HG03520 (cell line): ENCODE measurements at regions not wholly inside any gene's neighbourhood (a gene's known extent, or its start where the extent isn't known, plus 50 kb on each side); places are given as distances from the start of the nearest gene placed in this dataset.

Experiments
- ATAC-seq: cut with Tn5 transposase; IDR thresholded peaks from one replicate; pipeline ENCODE4 v1.9.1; 2021; ENCODE audit warnings: mild to moderate bottlenecking, moderate library complexity; ENCODE audit not compliant: unreplicated experiment

GRCh38 chr21:35663856-35664606, 396.3 kb downstream of the SETD4 start:
- ATAC-seq: no peak

GRCh38 chr21:35658242-35658641, 402.1 kb downstream of the SETD4 start:
- no peak for ATAC-seq

- ATAC-seq: no peak
These were observed 407.5 kb downstream of the SETD4 start for GRCh38 chr21:35652872-35653271.

DNA sequence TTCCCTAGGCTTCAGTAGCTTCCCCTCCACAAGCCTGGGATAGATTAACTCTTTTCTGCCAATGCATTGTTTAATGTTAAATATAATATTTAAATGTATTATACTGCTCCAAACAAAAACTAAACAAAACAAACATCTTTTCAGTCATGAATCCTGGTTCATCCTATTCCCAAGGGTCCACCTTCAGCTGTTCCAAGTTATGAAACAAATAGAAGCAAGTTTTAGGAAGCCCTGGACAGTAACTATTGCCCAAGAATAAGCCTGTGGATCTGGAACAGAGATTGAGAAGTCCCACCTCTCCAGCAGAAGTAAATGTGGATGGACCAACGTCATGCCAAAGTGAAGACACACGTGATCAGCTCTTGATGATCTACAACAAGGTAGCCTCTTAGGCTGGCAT, 408.1 kb downstream of the SETD4 start:
- ATAC-seq: no peak

- ATAC-seq: no peak
These were observed 409.1 kb downstream of the SETD4 start for GRCh38 chr21:35651196-35651595.

DNA sequence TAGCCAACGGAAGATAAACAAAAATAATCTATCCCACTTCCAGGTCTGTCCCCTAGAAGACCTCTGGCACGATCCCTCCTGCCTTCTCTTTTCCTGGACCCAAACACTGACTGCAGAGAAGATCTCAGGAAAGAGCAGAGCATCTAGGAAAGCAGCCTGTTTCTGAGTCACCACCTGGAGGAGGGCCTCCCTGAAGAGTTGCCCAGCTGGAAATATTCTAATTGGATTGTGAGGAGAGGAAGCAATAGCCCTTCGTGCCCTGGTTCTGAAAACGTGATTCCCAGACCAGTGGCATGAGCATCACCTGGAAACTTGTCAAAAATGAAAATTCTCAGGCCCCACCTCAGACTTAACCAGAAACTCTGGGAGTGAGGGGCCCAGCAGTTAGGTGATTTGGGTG, 411.1 kb downstream of the SETD4 start:
- no peak for ATAC-seq

DNA sequence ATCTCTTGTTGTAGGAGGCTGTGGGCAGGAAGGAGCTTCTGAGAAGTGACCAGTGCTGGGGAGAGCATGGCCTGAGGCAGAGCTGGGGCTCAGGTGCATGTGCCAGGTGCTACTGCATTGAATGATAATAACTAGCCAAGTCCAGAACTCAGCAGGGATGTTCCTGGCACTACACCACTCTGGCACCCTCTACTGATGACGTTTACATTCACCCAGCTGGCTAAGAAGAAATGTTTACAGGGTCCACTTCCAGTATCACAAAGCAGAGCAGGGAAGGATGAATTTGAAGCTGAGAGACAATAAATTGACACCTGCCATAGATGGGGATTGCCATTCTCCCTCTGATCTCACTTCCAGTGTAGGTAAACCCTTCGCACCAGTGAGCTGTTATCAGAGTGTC, 411.8 kb downstream of the SETD4 start:
- ATAC-seq: no peak

GRCh38 chr21:35646606-35647005, 413.7 kb downstream of the SETD4 start:
- no peak for ATAC-seq

DNA sequence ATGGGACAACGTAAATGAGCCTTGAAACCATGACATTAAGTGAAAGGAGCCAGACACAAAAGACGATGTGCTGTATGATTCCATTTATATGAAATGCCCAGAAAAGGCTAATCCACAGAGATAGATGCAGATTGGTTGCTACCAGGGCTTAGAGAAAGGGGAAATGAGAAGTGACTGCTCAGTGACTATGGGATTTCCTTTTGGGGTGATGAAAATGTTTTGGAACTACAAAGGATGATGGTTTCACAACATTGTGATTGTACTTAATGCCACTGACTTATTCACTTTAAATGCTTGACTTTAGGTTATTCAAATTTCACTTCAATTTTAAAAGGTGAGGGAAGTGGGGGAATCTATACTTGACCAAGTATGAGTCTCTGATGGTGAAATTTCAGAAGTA, 414.3 kb downstream of the SETD4 start:
- ATAC-seq: no peak

GRCh38 chr21:35644523-35644922, 415.8 kb downstream of the SETD4 start:
- no peak for ATAC-seq

DNA sequence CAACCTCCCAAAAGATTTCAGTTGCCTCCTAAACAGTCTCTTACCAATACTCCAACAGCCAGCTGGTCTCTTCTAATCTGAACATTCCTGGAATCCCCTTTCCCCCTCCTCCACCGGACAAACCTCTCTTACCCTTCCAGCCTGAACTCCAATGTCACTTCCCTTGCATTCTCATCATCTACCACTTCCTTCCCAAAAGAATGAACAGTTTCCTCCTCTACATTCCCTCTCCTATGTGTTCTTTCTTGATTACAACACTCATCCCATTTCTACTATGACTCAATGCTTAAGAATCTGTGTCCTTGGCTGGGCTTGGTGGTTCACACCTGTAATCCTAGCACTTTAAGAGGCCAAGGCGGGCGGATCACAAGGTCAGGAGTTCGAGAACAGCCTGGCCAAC, 417.1 kb downstream of the SETD4 start:
- ATAC-seq: no peak

- no peak for ATAC-seq
These were observed 418.9 kb downstream of the SETD4 start for GRCh38 chr21:35641271-35642016.

DNA sequence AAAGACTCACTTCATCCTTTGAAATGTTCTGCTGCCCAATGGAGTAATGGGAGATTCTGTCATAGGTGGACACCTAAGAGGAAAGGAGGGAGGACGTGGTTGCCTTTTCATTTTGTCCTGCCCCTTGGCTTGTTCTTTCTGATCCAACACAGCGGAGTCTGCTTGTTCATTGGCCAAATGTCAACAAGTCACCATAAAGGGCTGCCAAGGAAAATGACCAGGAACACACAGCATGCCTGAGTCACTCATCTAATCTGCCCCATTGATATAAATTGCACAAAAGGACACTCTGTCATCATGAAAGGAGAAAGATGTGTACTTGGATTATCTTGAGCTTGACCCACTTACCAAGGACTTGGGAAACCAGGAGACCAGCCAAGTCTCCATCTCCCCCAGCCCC, 422.9 kb downstream of the SETD4 start:
- no peak for ATAC-seq

DNA sequence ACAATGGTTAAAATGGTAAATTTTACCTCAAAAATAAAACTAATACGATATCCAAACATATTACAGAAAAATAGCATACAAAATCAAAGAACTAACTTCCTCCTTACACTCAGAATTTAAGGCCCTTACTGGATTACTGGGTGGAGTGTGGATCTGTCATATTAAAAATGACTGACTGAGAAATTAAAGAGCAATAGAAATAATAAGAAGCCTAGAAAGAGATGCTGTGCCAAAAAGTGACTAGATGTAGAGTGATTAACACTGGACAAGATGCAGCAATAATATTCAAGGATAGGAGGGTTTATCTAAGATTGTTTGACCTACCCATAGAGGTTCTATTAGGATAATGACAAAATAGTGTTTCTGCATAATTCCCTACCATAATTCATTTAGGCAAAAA, 424.3 kb downstream of the SETD4 start:
- no peak for ATAC-seq

GRCh38 chr21:35635261-35635660, 425.1 kb downstream of the SETD4 start:
- ATAC-seq: no peak

- no peak for ATAC-seq
These were observed 426.8 kb downstream of the SETD4 start for GRCh38 chr21:35633501-35633900.

DNA sequence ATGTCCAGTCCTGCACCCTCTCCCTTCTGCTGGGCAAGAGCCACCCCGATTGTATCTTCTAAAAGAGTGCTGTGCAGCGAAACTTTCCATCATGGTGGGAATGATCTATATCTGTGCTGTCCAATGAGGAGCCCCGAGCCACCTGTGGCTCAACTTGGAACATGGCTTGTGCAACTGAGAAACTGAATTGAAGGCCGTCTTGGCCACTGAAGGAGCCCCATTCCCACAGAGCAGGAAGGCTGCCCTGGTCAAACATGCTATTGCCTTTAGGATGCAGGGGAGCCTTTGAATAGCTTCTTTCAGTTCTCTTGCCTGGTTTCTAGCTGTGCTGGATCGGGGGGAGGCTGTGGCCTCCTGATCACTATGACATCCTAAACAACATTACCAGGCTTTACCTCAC, 427.6 kb downstream of the SETD4 start:
- ATAC-seq: no peak

DNA sequence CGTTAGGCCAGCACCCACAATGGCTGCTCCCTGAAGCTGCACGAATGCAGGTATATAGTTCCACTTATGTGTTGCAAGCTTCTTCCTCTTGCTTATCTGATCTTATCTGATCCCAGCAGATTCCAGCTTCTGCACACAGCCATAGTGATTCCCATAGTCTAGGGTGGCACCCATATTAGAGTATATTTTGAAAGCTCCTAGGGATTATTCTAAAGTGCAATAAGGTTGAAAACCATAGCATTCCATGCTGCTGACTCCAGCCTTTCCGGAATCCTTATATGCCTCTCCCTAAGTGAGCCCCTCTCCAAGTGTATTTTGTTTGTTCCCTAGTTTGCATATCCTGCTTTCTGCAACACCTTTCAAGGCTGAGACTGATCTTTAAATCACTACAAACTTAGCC, 432.0 kb downstream of the SETD4 start:
- ATAC-seq: no peak

DNA sequence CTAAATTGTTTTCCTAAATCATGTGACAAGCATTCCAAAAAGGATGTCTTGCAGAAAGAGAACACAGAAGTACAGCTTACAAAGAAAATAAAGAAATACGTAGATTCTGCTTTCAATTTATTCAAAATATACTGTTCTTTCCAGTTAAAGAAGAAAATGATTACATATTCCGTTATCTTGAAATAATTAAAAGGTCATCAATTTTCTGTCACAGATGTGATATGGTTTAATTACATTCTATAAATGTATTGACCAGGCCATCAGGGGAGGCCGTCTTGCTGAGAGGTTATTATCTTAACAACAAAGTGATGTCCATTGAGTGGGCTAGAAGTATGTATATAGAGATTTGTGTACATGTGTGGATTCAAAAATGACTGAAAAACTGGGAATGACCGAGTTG, 432.9 kb downstream of the SETD4 start:
- no peak for ATAC-seq

GRCh38 chr21:35625576-35625975, 434.8 kb downstream of the SETD4 start:
- no peak for ATAC-seq

DNA sequence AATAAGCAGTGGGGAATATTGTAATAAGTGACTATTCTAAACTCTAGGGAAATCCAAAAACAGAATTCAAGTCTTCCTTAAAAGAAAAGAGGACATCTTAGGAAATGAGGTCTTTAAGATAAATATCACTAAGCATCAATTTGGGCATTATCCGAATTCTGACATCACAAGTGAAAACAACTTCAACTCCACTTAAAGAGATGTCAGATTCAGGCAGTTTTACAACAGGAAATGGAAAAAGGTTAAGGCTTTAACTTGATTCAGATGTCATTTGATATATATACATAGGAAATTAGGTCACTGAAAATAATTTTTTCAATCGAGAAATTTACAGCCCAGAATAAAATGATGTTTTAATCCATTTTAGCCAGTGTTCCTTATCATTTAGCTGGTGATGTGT, 435.4 kb downstream of the SETD4 start:
- no peak for ATAC-seq

GRCh38 chr21:35622612-35623011, 437.7 kb downstream of the SETD4 start:
- no peak for ATAC-seq

GRCh38 chr21:35619184-35619583, 441.1 kb downstream of the SETD4 start:
- ATAC-seq: no peak
